HG03354 (cell line): ENCODE measurements at regions not wholly inside any gene's neighbourhood (a gene's known extent, or its start where the extent isn't known, plus 50 kb on each side); places are given as distances from the start of the nearest gene placed in this dataset.

Experiments used
- ATAC-seq: cut with Tn5 transposase; IDR thresholded peaks from one replicate; pipeline ENCODE4 v1.9.1; 2021; ENCODE audit warnings: mild to moderate bottlenecking; ENCODE audit not compliant: unreplicated experiment, poor library complexity, severe bottlenecking

DNA sequence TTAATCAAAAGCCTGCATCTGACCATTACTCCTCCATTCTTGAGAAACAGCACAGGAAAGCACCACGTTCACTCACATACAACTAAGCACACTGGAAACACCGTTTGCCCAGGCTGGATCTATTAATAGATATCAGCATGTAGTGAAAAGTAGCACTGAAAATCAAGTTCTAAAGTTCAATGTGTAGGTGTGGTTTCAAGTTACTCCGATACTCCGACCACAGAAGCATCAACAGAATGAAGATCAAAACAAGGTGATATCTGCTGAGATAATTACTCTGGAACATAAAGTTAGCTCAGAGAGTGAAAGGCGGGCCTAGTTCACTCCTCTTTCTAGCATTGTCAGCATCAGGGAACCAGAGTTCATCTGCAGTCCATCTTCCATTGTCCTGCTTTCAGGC, 1367.4 kb upstream of the ACVR2A start:
- ATAC-seq = no peak

DNA sequence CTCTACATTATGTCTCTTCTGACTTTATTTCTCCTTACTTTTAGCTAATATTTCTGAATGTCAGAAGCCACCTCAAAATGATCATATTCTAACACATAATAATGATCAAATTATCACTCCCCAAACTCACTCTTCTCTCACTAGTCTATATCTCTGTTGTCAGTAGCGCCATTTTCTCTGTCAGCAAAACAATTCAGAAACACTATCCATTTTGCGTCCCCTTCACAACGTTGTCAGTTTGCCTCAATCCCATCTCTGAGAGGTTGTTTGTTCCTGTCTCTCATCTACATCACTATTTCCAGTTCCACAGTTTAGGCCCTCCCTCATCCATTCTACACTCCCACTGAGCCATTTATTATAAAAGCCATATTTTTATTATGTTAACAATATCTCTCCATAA, 1376.3 kb upstream of the ACVR2A start:
- ATAC-seq = no peak

- ATAC-seq = no peak
Measured at GRCh38 chr2:146467425-146467824, 1377.4 kb upstream of the ACVR2A start.

GRCh38 chr2:146465460-146465859, 1379.4 kb upstream of the ACVR2A start:
- ATAC-seq = no peak

- ATAC-seq = no peak
Measured at GRCh38 chr2:146461068-146461467, 1383.8 kb upstream of the ACVR2A start.

GRCh38 chr2:146458585-146458984, 1386.2 kb upstream of the ACVR2A start:
- no peak for ATAC-seq

DNA sequence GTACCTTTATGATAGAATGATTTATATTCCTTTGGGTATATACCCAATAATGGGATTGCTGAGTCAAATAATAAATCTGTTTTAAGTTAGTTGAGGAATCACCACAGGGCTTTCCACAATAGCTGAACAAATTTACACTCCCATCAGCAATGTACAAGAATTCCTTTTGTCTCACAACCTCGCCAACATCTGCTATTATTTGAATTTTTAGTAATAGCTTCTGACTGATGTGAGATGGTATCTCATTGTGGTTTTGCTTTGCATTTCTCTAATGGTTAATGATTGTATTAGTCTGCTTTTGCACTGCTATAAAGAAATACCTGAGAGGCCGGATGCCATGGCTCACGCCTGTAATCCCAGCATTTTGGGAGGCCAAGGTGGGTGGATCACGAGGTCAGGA, 1387.6 kb upstream of the ACVR2A start:
- no peak for ATAC-seq

DNA sequence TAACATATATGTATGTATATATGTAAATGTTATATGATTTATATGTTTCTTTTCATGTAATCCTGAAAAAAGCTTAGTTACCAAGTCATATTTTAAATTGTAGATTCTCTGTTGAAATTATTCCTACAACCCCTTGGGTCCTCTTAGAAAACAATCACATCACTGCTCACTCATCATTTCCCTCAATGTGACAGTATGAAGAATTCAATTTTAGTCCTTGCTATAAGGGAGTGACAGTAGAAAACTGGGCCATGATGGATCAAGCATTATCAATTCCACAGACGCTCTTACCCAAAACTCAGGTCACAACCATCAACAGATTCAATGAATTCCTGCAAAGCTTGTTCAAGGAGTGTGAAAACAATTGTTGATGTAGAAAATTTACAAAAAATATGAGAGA, 1389.5 kb upstream of the ACVR2A start:
- ATAC-seq = no peak

DNA sequence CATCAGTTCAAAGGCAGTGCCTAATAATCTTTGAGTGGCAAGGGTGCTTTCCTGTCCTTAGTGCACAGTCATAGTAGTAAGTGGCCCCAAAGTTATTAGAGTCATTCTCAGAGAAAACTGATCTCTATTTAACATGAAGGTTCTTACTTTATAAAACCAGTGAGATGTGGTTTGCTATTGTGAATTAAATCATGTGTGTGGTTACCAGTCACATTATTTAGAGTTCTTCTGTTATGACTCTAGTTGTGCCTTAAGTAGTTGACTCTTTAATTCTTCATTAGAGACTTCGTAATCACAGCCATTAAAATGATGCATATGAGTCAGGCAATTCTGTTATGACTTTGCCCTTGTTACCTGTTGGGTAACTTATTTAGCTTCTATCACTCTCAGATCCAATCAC, 1392.9 kb upstream of the ACVR2A start:
- peak; percentile 77 for ATAC-seq

DNA sequence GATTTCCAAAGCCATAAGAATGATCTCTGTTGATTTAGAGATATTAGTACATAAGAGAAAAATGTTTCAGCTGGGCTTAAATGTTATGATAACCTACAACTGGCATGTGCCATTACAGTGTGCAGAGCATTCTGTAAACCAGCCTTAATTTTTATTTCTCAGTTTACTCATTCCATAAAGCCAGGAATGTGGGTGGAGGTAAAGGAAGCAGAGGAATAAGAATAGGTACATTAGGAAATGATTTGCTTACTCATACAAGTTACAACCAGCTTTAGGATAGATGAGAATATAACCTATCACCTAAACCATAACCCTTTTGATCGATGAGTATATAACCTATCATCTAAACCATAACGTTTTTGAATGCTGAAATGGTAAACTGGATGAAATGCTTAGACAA, 1394.7 kb upstream of the ACVR2A start:
- ATAC-seq = no peak

DNA sequence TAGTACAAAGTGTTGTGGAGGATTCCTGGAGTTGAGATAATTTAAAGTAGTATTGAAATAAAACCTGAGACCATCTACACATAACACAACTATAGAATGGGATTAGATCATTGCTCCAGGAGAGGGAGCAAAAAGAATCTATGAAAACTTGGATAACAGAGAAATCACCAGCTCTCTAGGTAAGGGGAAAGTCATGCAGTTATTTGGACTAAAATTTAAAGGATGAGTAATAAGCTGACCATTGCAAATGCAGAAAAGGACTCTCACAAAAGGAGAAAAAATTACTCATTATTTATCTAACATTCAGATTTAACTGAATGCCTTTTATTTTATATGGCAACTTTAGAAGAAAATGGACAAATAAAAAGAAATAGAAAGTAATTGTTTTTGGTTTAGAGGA, 1399.8 kb upstream of the ACVR2A start:
- no peak for ATAC-seq

GRCh38 chr2:146444085-146444484, 1400.7 kb upstream of the ACVR2A start:
- no peak for ATAC-seq

- ATAC-seq = no peak
Measured at GRCh38 chr2:146438246-146438645, 1406.6 kb upstream of the ACVR2A start.

DNA sequence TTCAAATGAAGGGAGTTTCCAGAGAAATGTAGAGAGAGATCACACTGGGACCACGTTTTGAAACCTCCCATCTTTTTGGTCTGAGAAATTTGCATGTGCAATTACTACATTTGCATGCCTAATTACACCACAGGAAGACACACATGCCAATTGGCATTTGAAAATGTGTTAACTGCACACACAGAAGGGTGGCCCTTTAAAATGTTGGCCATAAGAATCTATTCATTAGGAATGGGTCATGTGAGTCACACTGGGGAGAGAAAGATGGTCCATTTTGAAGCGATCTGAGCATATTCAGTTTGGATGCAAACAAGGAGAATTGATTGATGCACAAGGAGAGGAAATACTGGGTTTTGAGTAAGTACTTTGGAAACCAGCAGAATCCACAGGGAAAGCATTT, 1407.1 kb upstream of the ACVR2A start:
- no peak for ATAC-seq

DNA sequence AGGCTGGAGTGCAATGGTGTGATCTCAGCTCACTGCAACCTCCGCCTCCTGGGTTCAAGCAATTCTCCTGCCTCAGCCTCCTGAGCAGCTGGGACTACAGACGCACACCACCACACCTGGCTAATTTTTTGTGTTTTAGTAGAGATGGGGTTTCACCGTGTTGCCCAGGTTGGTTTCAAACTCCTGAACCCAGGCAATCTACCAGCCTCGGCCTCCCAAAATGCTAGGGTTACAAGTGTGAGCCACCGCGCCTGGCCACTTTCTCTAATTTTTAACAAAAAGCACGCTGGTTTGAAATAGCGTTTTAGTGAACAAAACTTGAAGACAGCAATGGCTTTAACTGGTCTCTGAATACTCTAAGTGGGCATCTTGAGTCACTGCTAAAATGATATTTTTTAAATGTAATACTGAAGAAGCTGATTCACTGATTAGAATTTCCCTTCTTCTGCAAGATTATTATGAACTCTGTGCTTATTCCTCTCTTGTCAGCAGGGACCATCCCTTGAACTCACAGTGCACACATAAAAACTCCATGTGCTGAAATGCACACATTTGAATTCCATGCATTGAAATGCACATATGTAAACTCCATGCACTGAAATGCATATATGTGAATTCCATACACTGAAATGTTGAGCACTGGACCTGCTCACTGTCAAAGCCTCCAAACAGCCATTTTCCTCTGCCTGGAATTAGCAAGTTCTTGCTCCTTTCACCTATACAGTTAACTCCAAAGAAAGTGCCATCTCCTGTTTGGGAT, 1411.5 kb upstream of the ACVR2A start:
- no peak for ATAC-seq

DNA sequence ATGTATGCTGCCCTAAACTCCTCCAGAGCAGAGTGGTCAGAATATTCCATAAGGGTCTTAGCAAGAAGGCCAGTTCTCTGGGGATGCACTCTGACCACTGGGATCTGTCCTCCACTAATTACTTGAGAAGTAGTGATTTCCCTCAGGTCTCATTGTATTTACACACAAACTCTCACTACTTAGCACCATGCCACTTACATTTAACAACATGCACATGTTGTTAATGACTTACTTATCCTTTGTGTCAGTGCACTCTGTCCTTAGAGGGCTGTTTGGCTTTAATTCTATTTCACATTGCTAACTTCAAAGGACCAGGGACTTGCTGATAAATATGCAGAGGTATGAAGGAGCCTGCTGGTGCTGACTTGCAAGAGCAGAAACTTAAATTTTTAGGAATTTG, 1415.5 kb upstream of the ACVR2A start:
- no peak for ATAC-seq

DNA sequence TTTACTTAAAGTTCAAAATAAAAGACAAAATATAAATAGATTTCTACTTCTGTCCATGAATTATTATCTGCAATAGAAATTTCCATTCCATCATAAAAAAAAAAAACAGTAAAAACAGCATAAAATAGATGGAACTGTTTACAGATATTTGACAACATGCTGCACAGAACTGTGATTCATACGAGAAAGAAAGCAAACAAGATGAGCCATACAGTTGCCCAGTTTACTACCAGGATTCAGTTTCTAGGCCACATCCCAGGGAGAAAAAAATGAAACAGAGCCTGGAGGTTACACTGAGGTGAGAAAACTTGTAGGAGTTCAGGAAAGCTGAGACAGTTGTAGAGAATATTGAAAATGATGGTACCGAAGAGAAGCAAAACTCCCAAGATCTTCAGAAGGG, 1426.9 kb upstream of the ACVR2A start:
- no peak for ATAC-seq

DNA sequence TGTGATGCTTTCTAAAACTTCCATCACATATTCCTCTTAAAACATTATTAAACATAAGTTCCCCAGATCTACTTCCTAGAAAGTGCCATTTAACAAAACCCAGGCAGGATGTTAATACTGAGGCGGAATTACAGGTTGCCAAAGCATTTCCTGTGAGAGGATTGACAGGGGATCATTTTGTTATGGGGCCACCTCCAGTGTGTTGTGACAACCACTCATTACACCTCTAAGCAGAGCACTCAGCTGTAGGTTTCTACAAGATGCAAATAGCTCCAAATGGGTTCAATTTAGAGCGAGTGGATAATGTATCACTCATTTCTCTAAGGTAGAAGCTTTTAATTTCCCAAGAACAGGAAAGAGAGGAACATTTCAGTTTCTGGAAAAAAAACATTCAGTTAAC, 1429.5 kb upstream of the ACVR2A start:
- no peak for ATAC-seq

DNA sequence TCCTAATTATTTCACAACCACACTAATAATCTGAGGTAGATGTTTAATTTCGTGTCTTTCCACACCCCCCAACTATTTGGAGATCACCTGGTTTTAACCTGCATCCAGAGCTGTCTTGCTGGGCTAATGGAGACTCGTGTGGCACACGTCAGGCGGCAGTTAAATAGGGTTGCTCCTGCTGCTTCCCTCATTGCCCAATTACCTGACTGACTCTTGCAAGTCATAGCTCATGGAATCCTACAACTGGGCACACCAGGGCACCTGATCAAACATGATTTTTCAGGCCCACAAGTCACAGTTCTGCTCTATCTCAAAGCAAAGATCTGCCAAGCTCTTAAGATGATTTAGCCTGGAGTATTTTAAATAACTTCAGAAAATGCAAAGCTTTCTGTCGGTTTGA, 1430.4 kb upstream of the ACVR2A start:
- no peak for ATAC-seq

GRCh38 chr2:146413086-146413610, 1431.7 kb upstream of the ACVR2A start:
- ATAC-seq = no peak

DNA sequence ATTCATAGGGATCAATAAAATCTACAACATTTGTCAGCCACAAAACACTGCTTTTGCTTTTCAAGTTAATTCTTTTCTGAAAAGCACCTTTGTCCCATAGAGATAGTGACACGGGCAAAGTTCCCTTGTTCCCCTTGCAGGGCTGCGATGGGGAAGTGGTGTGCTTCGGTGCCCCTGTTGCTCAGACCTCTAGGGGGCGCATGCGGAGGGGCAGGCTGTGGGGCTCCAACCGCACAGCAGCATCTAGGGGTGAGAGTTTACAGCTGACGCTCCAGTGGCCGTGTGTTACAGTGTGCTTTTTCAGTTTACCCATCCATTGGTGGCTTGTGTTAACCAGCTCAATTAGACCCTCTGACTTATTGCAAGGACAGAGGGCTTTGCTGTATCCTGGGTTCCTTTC, 1432.2 kb upstream of the ACVR2A start:
- no peak for ATAC-seq
